A549 (cell line): ENCODE measurements at regions not wholly inside any gene's neighbourhood (a gene's known extent, or its start where the extent isn't known, plus 50 kb on each side); places are given as distances from the start of the nearest gene placed in this dataset.

ENCODE experiments used
- ATAC-seq, 2 experiments: fragments of 200-7000 bp in 1 of 2; fragments of >200 bp in 1 of 2; cut with Nextera tagmentation in 1 of 2; cut with Tn5 transposase in 1 of 2; 3 replicates each; pipeline versions ENCODE4 v1.8.0 to v1.9.1; 2018 to 2020; ENCODE audit warnings: mild to moderate bottlenecking in 1 of 2, moderate library complexity in 1 of 2
- CTCF ChIA-PET: fragments of 300-600 bp; sonication (Branson Sonifier 250); formaldehyde crosslinking; extraction: SDS; loops from one replicate; lab custom pipeline; 2021; ENCODE audit warnings: antibody characterized with exemption, inconsistent platforms; lab: Yijun Ruan, JAX
- POLR2A ChIA-PET: fragments of 350-600 bp; formaldehyde crosslinking; extraction: SDS; loops from one replicate; lab custom pipeline; 2021; ENCODE audit warnings: antibody characterized with exemption, inconsistent platforms; lab: Yijun Ruan, JAX
- DNase-seq, 2 experiments: peaks; one replicate each; pipeline versions ENCODE4 v3.0.0 to v3.0.0-alpha.2; 2011 to 2016; ENCODE audit warnings: low read depth in 1 of 2, low spot score in 1 of 2
- FAIRE-seq: peaks from 2 replicates; lab custom pipeline; 2011; peaks lifted over from hg19 to GRCh38; lab: Jason Lieb, UNC
- H3K27ac ChIP-seq, 2 experiments: fragments of >200 bp; sonication (Bioruptor Twin); formaldehyde crosslinking; 3 replicates each; pipeline ENCODE4 v1.5.1; 2016 to 2017
- H3K4me1 ChIP-seq: fragments of >200 bp; sonication (Bioruptor Twin); formaldehyde crosslinking; 3 replicates; pipeline ENCODE4 v1.6.1; 2016
- H3K4me2 ChIP-seq: fragments of >200 bp; sonication (Bioruptor Twin); formaldehyde crosslinking; 3 replicates; pipeline ENCODE4 v1.6.1; 2016
- H3K4me3 ChIP-seq: fragments of >200 bp; sonication (Bioruptor Twin); formaldehyde crosslinking; 3 replicates; pipeline ENCODE4 v1.5.1; 2016
- H3K9me3 ChIP-seq: fragments of >200 bp; sonication (Bioruptor Twin); formaldehyde crosslinking; 3 replicates; pipeline ENCODE4 v1.6.1; 2016
- CBX2 ChIP-seq: fragments of 200-600 bp; sonication (generic); IDR thresholded peaks from 2 replicates; pipeline ENCODE4 v1.6.1; 2016; ENCODE audit warnings: low read depth, mild to moderate bottlenecking, borderline replicate concordance
- CEBPB ChIP-seq, 2 experiments: fragments of >200 bp in 1 of 2; sonication (Bioruptor Twin) in 1 of 2; formaldehyde crosslinking in 1 of 2; IDR thresholded peaks; 2 replicates each; pipeline ENCODE4 v1.6.1; 2012 to 2016
- CHD2 ChIP-seq: fragments of 150-350 bp; IDR thresholded peaks from 2 replicates; pipeline ENCODE4 v1.6.1; 2014; ENCODE audit warnings: low read length; ENCODE audit not compliant: partially characterized antibody
- CTCF ChIP-seq: fragments of >200 bp; sonication (Bioruptor Twin); formaldehyde crosslinking; IDR thresholded peaks from 3 replicates; pipeline ENCODE4 v1.5.1; 2016
- FOSL2 ChIP-seq, 2 experiments: fragments of 450-650 bp in 1 of 2; fragments of >200 bp in 1 of 2; sonication (Bioruptor Twin) in 1 of 2; formaldehyde crosslinking; IDR thresholded peaks; 2 replicates each; pipeline versions ENCODE4 v1.5.0 to v1.6.1; 2016 to 2020; ENCODE audit warnings: mild to moderate bottlenecking in 1 of 2, moderate library complexity in 1 of 2
- FOXS1 ChIP-seq: fragments of 250-450 bp; sonication (Bioruptor Pico); IDR thresholded peaks from 2 replicates; pipeline ENCODE4 v1.5.0; 2020; ENCODE audit warnings: mild to moderate bottlenecking, moderate library complexity
- HEYL ChIP-seq: fragments of 250-450 bp; sonication (Bioruptor Pico); IDR thresholded peaks from 2 replicates; pipeline ENCODE4 v1.8.0; 2021; ENCODE audit warnings: mild to moderate bottlenecking, moderate library complexity
- HOXB13 ChIP-seq: fragments of 250-450 bp; sonication (Bioruptor Pico); IDR thresholded peaks from 2 replicates; pipeline ENCODE4 v1.5.0; 2020; ENCODE audit warnings: low read depth, mild to moderate bottlenecking, moderate library complexity
- HOXB5 ChIP-seq: fragments of 250-450 bp; sonication (Bioruptor Pico); IDR thresholded peaks from 2 replicates; pipeline ENCODE4 v1.5.0; 2020; ENCODE audit warnings: mild to moderate bottlenecking, moderate library complexity
- JUN ChIP-seq, 2 experiments: fragments of >200 bp; sonication (Bioruptor Twin); formaldehyde crosslinking; IDR thresholded peaks; 2 replicates in 1 of 2; 3 replicates in 1 of 2; pipeline ENCODE4 v1.6.1; 2016 to 2017
- JUNB ChIP-seq: fragments of >200 bp; sonication (Bioruptor Twin); formaldehyde crosslinking; IDR thresholded peaks from 2 replicates; pipeline ENCODE4 v1.6.1; 2016
- KDM1A ChIP-seq: fragments of 200-600 bp; sonication (generic); IDR thresholded peaks from 2 replicates; pipeline ENCODE4 v1.6.1; 2016; ENCODE audit warnings: low read depth, mild to moderate bottlenecking
- KDM5A ChIP-seq: fragments of 200-600 bp; sonication (generic); IDR thresholded peaks from 2 replicates; pipeline ENCODE4 v1.6.1; 2016; ENCODE audit warnings: antibody characterized with exemption, mild to moderate bottlenecking
- MYC ChIP-seq: IDR thresholded peaks from 2 replicates; pipeline ENCODE4 v1.6.1; 2012; ENCODE audit warnings: mild to moderate bottlenecking, inconsistent platforms, low read length, improper control_type of control experiment, borderline replicate concordance
- PHF8 ChIP-seq: fragments of 200-600 bp; sonication (generic); IDR thresholded peaks from 2 replicates; pipeline ENCODE4 v1.6.1; 2016; ENCODE audit warnings: low read depth, mild to moderate bottlenecking, antibody characterized with exemption, moderate library complexity, borderline replicate concordance
- POLR2A ChIP-seq: IDR thresholded peaks from 2 replicates; pipeline ENCODE4 v1.6.1; 2012; ENCODE audit warnings: mild to moderate bottlenecking, low read length
- POLR2AphosphoS2 ChIP-seq: conservative IDR thresholded peaks from 2 replicates; pipeline ENCODE4 v1.6.1; 2012; ENCODE audit warnings: low read length, improper control_type of control experiment, inconsistent platforms
- RARB ChIP-seq: fragments of 250-450 bp; sonication (Bioruptor Pico); IDR thresholded peaks from 2 replicates; pipeline ENCODE4 v1.8.0; 2021; ENCODE audit warnings: mild to moderate bottlenecking, moderate library complexity
- RCOR1 ChIP-seq: fragments of 150-350 bp; IDR thresholded peaks from 2 replicates; pipeline ENCODE4 v1.6.1; 2014; ENCODE audit warnings: antibody characterized with exemption, low read length, low read depth
- RFX5 ChIP-seq: fragments of 450-650 bp; IDR thresholded peaks from 2 replicates; pipeline ENCODE4 v1.7.1; 2014; ENCODE audit warnings: antibody characterized with exemption, mild to moderate bottlenecking, moderate library complexity
- TP53 ChIP-seq: fragments of 250-450 bp; sonication (Bioruptor Pico); IDR thresholded peaks from 2 replicates; pipeline ENCODE4 v1.5.0; 2021; ENCODE audit warnings: mild to moderate bottlenecking, moderate library complexity
- ZFP36 ChIP-seq: fragments of 450-650 bp; IDR thresholded peaks from 2 replicates; pipeline ENCODE4 v1.6.1; 2014; ENCODE audit warnings: borderline replicate concordance; ENCODE audit not compliant: partially characterized antibody
- ZNF302 ChIP-seq: fragments of 250-450 bp; sonication (Bioruptor Pico); IDR thresholded peaks from 2 replicates; pipeline ENCODE4 v1.9.0; 2021; ENCODE audit warnings: inconsistent platforms, mild to moderate bottlenecking, moderate library complexity
- WGBS: methylation state at CpG from one replicate; pipeline ENCODE4 v1.1.6; 2017; ENCODE audit errors: missing lambda C conversion rate; 5-methylcytosine and 5-hydroxymethylcytosine counted together
- TF ChIP-seq, protein P1 (sequence below): IDR thresholded peaks from 2 replicates; pipeline ENCODE4 v1.6.1; 2012
- TF ChIP-seq, protein P2 (sequence below): fragments of 250-450 bp; sonication (Bioruptor Pico); IDR thresholded peaks from 2 replicates; pipeline ENCODE4 v1.5.0; 2021; ENCODE audit warnings: mild to moderate bottlenecking, moderate library complexity, borderline replicate concordance

DNA sequence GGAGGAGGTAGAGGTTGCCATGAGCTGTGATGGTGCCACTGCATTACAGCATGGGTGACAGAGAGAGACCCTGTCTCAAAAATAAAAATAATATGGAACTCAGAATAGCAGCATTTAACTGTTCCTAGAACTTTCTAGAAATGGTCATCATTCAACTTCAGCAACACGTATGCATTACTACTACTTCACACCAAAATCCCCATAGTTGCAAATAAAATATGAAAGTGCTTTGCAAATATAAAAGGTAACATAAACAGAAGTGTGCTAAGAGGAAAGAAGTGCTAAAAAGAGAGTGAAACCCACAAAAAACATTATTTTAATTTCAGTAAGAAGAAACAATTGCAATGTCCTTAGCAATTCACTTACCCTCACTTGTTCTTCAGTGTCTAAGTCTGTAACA lies 169.7 kb upstream of the NUDT4 start:
- H3K4me1 ChIP-seq = no peaks in the 10 kb centered on the region
- no peak overlapping the region for H3K4me3 ChIP-seq
- no peak overlapping the region for H3K27ac ChIP-seq
- CTCF ChIA-PET = no interaction called here
- ATAC-seq = no peak
- TF ChIP-seq PHF8 (no peak), MYC (no peak), RFX5 (no peak), FOXS1 (no peak), KDM1A (no peak)
- no peaks in the 10 kb centered on the region for H3K9me3 ChIP-seq
- POLR2A ChIA-PET = no interaction called here
- DNase-seq = no peak
- FAIRE-seq = no peak
- no peak overlapping the region for H3K4me2 ChIP-seq
- WGBS = 55% methylated on average over 1 of the region's 1 CpG

DNA sequence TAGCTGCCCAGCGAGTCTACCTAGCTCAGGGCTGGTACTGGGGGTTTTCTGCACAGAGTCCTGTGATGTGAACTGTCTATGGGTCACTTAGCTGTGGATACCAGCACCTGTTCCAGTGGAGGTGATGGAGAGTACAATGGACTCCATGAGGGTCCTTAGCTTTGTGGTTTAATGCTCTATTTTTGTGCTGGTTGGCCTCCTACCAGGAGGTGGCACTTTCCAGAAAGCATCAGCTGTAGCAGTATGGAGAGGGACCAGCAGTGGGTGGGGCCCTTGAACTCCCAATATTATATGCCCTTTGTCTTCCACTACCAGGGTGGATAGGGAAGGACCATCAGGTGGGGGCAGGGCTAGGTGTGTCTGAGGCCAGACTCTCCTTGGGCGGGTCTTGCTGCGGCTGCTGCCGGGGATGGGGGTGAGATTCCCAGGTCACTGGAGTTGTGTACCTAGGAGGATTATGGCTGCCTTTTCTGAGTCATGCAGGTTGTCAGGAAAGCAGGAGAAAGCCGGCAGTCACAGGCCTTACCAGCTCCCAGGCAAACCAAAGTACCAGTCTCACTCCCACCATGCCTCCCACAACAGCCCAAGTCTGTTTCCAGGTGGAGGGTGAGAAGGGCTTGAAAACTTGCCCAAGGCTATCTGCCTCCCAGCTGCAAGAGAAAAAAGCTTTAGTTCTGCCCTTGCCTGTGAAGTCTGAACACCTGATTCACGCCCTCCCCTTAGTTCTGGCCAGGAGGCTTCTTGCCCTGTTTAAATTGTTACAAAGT lies 163.0 kb upstream of the NUDT4 start:
- no peak for ATAC-seq
- no peak overlapping the region for H3K4me3 ChIP-seq
- POLR2A ChIA-PET = no interaction called here
- H3K27ac ChIP-seq = no peak overlapping the region
- H3K4me1 ChIP-seq = no peaks in the 10 kb centered on the region
- no peak for FAIRE-seq
- CTCF ChIA-PET = interaction anchor here (0.8 to 1.5 kb wide), 3 partner anchors 22 to 57 kb away, joined by 3 read pairs; no protein-coding TSS in a partner anchor
- DNase-seq = no peak
- WGBS = 48% methylated on average over 6 of the region's 6 CpGs
- H3K4me2 ChIP-seq = no peak overlapping the region
- H3K9me3 ChIP-seq = no peaks in the 10 kb centered on the region
- no peak for TF ChIP-seq ZFP36

GRCh38 chr12:93215290-93215678 lies 162.4 kb upstream of the NUDT4 start:
- POLR2A ChIA-PET = no interaction called here
- no peaks in the 10 kb centered on the region for H3K4me1 ChIP-seq
- H3K27ac ChIP-seq = no peak overlapping the region
- no peak for TF ChIP-seq CHD2
- TF ChIP-seq KDM5A = no peak
- no peak for TF ChIP-seq HOXB13 (CRISPR knock-in tag)
- no peak for TF ChIP-seq POLR2AphosphoS2
- TF ChIP-seq ZNF302 (CRISPR knock-in tag) = no peak
- no peak for TF ChIP-seq HOXB5 (CRISPR knock-in tag)
- no peak overlapping the region for H3K4me3 ChIP-seq
- no peak for FAIRE-seq
- 0% methylated on average over 1 of the region's 1 CpG for WGBS
- H3K4me2 ChIP-seq = no peak overlapping the region
- CTCF ChIA-PET = interaction anchor here (0.8 to 1.5 kb wide), 4 partner anchors 12 to 58 kb away, joined by 3 to 5 read pairs (median 3); no protein-coding TSS in a partner anchor
- no peaks in the 10 kb centered on the region for H3K9me3 ChIP-seq
- DNase-seq = no peak
- no peak for ATAC-seq

- DNase-seq (no peak), FAIRE-seq (no peak), ATAC-seq (no peak)
- 34% methylated on average over 2 of the region's 2 CpGs for WGBS
- no peaks in the 10 kb centered on the region for H3K9me3 ChIP-seq
- H3K4me2 ChIP-seq = no peak overlapping the region
- CTCF ChIA-PET = interaction anchor here (0.5 kb wide), 1 partner anchor 114 kb away, joined by 3 read pairs; no protein-coding TSS in a partner anchor
- no peaks in the 10 kb centered on the region for H3K4me1 ChIP-seq
- H3K27ac ChIP-seq = no peak overlapping the region
- POLR2A ChIA-PET = no interaction called here
- no peak overlapping the region for H3K4me3 ChIP-seq
- TF ChIP-seq CEBPB (IDR thresholded peaks at IDR 0.05) (no peak), JUNB (no peak), JUN (IDR thresholded peaks at IDR 0.05) (no peak), CTCF (no peak), TP53 (CRISPR knock-in tag) (no peak), RFX5 (no peak), ZNF302 (CRISPR knock-in tag) (no peak), RCOR1 (no peak), CBX2 (no peak), HEYL (CRISPR knock-in tag) (no peak), KDM1A (no peak), FOSL2 (IDR thresholded peaks at IDR 0.05) (no peak), FOSL2 (CRISPR knock-in tag; IDR thresholded peaks at IDR 0.05) (no peak), RARB (CRISPR knock-in tag) (no peak), POLR2A (no peak), ZFP36 (no peak)
- TF ChIP-seq, protein P1, sequence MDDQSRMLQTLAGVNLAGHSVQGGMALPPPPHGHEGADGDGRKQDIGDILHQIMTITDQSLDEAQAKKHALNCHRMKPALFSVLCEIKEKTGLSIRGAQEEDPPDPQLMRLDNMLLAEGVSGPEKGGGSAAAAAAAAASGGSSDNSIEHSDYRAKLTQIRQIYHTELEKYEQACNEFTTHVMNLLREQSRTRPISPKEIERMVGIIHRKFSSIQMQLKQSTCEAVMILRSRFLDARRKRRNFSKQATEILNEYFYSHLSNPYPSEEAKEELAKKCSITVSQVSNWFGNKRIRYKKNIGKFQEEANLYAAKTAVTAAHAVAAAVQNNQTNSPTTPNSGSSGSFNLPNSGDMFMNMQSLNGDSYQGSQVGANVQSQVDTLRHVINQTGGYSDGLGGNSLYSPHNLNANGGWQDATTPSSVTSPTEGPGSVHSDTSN = no peak
- TF ChIP-seq, protein P2, sequence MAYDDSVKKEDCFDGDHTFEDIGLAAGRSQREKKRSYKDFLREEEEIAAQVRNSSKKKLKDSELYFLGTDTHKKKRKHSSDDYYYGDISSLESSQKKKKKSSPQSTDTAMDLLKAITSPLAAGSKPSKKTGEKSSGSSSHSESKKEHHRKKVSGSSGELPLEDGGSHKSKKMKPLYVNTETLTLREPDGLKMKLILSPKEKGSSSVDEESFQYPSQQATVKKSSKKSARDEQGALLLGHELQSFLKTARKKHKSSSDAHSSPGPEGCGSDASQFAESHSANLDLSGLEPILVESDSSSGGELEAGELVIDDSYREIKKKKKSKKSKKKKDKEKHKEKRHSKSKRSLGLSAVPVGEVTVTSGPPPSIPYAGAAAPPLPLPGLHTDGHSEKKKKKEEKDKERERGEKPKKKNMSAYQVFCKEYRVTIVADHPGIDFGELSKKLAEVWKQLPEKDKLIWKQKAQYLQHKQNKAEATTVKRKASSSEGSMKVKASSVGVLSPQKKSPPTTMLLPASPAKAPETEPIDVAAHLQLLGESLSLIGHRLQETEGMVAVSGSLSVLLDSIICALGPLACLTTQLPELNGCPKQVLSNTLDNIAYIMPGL (CRISPR knock-in tag) = no peak
Measured at GRCh38 chr12:93219947-93220346, 157.8 kb upstream of the NUDT4 start.
